ENCODE measurements at regions not wholly inside any gene's neighbourhood (a gene's known extent, or its start where the extent isn't known, plus 50 kb on each side); places are given as distances from the start of the nearest gene placed in this dataset.

DNA sequence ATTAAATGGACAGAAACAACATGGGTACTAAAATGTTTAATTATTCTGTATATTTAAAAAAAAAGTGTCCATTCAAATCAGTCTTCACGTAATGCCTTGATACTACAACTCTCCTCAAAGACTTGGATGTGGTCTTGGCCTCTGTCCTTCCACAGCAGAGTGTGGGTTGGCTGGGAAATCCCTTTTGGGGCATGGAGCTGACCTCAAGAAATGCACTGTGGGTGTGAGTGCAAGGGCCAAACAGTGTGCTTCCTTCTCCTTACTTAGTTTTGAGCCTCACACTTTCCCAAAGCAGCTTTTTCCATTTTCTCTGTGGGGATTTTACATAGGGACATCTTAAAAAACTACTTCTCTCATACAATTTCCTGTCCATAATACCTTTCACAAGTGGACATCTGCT, 607.4 kb downstream of the EFNB2 start:
- ChIA-PET POLR2A (ENCODE audit: unreplicated experiment) (no interaction called here), CTCF (no interaction called here)
- Histone ChIP-seq H3K27me3 (ENCODE audit: low read length) (no peaks in the 10 kb centered on the region), H2AFZ (ENCODE audit: low read length) (no peak overlapping the region), H3K79me2 (ENCODE audit: low read length) (no peaks in the 10 kb centered on the region), H3K4me2 (ENCODE audit: low read length) (no peak overlapping the region), H3K9ac (ENCODE audit: low read length) (no peak overlapping the region), H3K9me3 (ENCODE audit: low read length) (no peaks in the 10 kb centered on the region), H3F3A (ENCODE audit: low read length, unreplicated experiment) (no peaks in the 10 kb centered on the region), H3K4me3 (ENCODE audit: low read length) (no peak overlapping the region), H3K9me2 (replicated peaks; ENCODE audit: low read length) (no peaks in the 10 kb centered on the region), H4K20me1 (ENCODE audit: low read length) (no peaks in the 10 kb centered on the region), H3K36me3 (ENCODE audit: low read depth, low read length) (no peaks in the 10 kb centered on the region), H3K4me1 (ENCODE audit: insufficient read depth, low read length) (peaks cover 14% of the 10 kb centered on the region; the same call in 1 of the 2 replicates), H3K27ac (ENCODE audit: low read length) (no peak overlapping the region)
- DNase-seq (no peak), ATAC-seq (no peak)
- BruUV-seq (replicated peaks), result no TSS peak
- intact Hi-C loops (cut with micrococcal nuclease), result loop anchor here (10.0 kb wide), 1 partner anchor 107 kb away; no protein-coding TSS in a partner anchor
- TF ChIP-seq, protein P1, sequence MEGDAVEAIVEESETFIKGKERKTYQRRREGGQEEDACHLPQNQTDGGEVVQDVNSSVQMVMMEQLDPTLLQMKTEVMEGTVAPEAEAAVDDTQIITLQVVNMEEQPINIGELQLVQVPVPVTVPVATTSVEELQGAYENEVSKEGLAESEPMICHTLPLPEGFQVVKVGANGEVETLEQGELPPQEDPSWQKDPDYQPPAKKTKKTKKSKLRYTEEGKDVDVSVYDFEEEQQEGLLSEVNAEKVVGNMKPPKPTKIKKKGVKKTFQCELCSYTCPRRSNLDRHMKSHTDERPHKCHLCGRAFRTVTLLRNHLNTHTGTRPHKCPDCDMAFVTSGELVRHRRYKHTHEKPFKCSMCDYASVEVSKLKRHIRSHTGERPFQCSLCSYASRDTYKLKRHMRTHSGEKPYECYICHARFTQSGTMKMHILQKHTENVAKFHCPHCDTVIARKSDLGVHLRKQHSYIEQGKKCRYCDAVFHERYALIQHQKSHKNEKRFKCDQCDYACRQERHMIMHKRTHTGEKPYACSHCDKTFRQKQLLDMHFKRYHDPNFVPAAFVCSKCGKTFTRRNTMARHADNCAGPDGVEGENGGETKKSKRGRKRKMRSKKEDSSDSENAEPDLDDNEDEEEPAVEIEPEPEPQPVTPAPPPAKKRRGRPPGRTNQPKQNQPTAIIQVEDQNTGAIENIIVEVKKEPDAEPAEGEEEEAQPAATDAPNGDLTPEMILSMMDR (conservative IDR thresholded peaks at IDR 0.05; ENCODE audit: low read depth, low read length), result no peak
- no peak for TF ChIP-seq EZH2phosphoT487 (IDR thresholded peaks at IDR 0.05; ENCODE audit: borderline replicate concordance, low read length)
- no peak for TF ChIP-seq EZH2 (IDR thresholded peaks at IDR 0.05; ENCODE audit: low read length, unreplicated experiment)

DNA sequence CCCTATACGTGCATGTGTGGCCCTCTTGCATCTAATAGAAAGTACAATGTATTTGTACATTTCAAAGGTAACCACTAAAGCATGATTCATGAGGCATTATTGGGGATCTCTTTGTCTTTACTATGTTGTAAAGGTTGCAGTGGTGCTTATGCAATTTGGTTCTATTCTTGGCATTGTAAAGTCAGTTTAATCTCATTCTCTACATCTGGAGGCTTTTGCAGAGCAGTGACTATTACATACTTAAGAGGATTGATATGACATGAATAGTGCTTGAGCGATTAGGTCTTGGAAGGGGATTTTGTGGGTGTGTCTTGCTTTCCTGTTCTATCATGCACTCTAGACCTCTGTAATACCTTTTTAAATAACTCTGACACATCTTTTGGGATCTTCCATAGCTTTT, 610.0 kb downstream of the EFNB2 start:
- DNase-seq (peak; percentile 30), ATAC-seq (no peak)
- H2AFZ ChIP-seq (ENCODE audit: low read length), result no peak overlapping the region
- H3K4me2 ChIP-seq (ENCODE audit: low read length), result no peak overlapping the region
- H3K36me3 ChIP-seq (ENCODE audit: low read depth, low read length), result no peaks in the 10 kb centered on the region
- no TSS peak for BruUV-seq (replicated peaks)
- CTCF ChIA-PET, result no interaction called here
- H3K79me2 ChIP-seq (ENCODE audit: low read length), result no peaks in the 10 kb centered on the region
- H3F3A ChIP-seq (ENCODE audit: low read length, unreplicated experiment), result no peaks in the 10 kb centered on the region
- no peaks in the 10 kb centered on the region for H3K27me3 ChIP-seq (ENCODE audit: low read length)
- TF ChIP-seq EZH2phosphoT487 (IDR thresholded peaks at IDR 0.05; ENCODE audit: borderline replicate concordance, low read length) (no peak), EZH2 (IDR thresholded peaks at IDR 0.05; ENCODE audit: low read length, unreplicated experiment) (no peak)
- TF ChIP-seq, protein P1 (conservative IDR thresholded peaks at IDR 0.05; ENCODE audit: low read depth, low read length), result no peak
- POLR2A ChIA-PET (ENCODE audit: unreplicated experiment), result no interaction called here
- H3K9me2 ChIP-seq (replicated peaks; ENCODE audit: low read length), result no peaks in the 10 kb centered on the region
- H3K4me1 ChIP-seq (ENCODE audit: insufficient read depth, low read length), result peaks cover 22% of the 10 kb centered on the region
- intact Hi-C loops (cut with micrococcal nuclease), result loop anchor here (10.0 kb wide), 1 partner anchor 109 kb away; no protein-coding TSS in a partner anchor
- no peaks in the 10 kb centered on the region for H4K20me1 ChIP-seq (ENCODE audit: low read length)
- no peak overlapping the region for H3K9ac ChIP-seq (ENCODE audit: low read length)
- no peak overlapping the region for H3K27ac ChIP-seq (ENCODE audit: low read length)
- H3K4me3 ChIP-seq (ENCODE audit: low read length), result no peak overlapping the region
- H3K9me3 ChIP-seq (ENCODE audit: low read length), result no peaks in the 10 kb centered on the region

DNA sequence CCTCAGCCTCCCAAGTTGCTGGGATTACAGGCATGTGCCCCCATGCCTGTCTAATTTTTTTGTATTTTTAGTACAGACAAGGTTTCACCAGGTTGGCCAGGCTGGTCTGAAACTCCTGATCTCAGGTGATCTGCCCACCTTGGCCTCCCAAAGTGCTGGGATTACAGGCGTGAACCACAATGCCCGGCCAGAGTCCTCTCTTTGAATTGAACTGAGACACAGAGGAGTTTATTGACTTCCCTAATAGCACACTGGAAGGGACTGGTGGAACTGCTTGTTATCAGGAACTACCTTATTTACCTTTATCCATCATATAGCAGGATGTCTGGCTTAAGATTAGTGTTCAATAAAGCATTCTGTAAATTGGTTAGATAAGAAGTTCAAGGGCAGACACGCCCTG, 613.8 kb downstream of the EFNB2 start:
- Histone ChIP-seq H2AFZ (ENCODE audit: low read length) (no peak overlapping the region), H3K4me1 (ENCODE audit: insufficient read depth, low read length) (peaks cover 42% of the 10 kb centered on the region), H3K27ac (ENCODE audit: low read length) (no peak overlapping the region), H4K20me1 (ENCODE audit: low read length) (no peaks in the 10 kb centered on the region), H3K27me3 (ENCODE audit: low read length) (no peaks in the 10 kb centered on the region), H3F3A (ENCODE audit: low read length, unreplicated experiment) (no peaks in the 10 kb centered on the region), H3K9me3 (ENCODE audit: low read length) (no peaks in the 10 kb centered on the region), H3K79me2 (ENCODE audit: low read length) (no peaks in the 10 kb centered on the region), H3K9ac (ENCODE audit: low read length) (no peak overlapping the region), H3K36me3 (ENCODE audit: low read depth, low read length) (no peaks in the 10 kb centered on the region), H3K9me2 (replicated peaks; ENCODE audit: low read length) (no peaks in the 10 kb centered on the region), H3K4me3 (ENCODE audit: low read length) (no peak overlapping the region), H3K4me2 (ENCODE audit: low read length) (no peak overlapping the region)
- DNase-seq (no peak), ATAC-seq (no peak)
- TF ChIP-seq EZH2phosphoT487 (IDR thresholded peaks at IDR 0.05; ENCODE audit: borderline replicate concordance, low read length) (no peak), EZH2 (IDR thresholded peaks at IDR 0.05; ENCODE audit: low read length, unreplicated experiment) (no peak)
- no TSS peak for BruUV-seq (replicated peaks)
- ChIA-PET POLR2A (ENCODE audit: unreplicated experiment) (no interaction called here), CTCF (no interaction called here)
- intact Hi-C loops (cut with micrococcal nuclease), result loop anchor here (10.0 kb wide), 1 partner anchor 113 kb away; no protein-coding TSS in a partner anchor
